NCI-H226 (cell line): ENCODE measurements at regions not wholly inside any gene's neighbourhood (a gene's known extent, or its start where the extent isn't known, plus 50 kb on each side); places are given as distances from the start of the nearest gene placed in this dataset.
"Not testable (repeated sequence)": the region's sequence is repeated elsewhere in the genome, so short reads cannot be mapped to it uniquely, and the experiment has no call there.

ENCODE experiments used
- DNase-seq: peaks from one replicate; pipeline ENCODE4 v3.0.0-alpha.2; 2015

GRCh38 chr4:110359076-110359475, 116.9 kb upstream of the ENPEP start:
- no peak for DNase-seq

GRCh38 chr4:110357521-110357920, 118.4 kb upstream of the ENPEP start:
- no peak for DNase-seq

- no peak for DNase-seq
These were observed 121.5 kb upstream of the ENPEP start for GRCh38 chr4:110354460-110354859.

GRCh38 chr4:110352670-110353442, 123.1 kb upstream of the ENPEP start:
- no peak for DNase-seq

- no peak for DNase-seq
These were observed 127.1 kb upstream of the ENPEP start for GRCh38 chr4:110348711-110349383.

- DNase-seq: no peak
These were observed 128.2 kb upstream of the ENPEP start for GRCh38 chr4:110347805-110348204.

GRCh38 chr4:110344165-110344564, 131.8 kb upstream of the ENPEP start:
- no peak for DNase-seq

- DNase-seq: no peak
These were observed 132.4 kb upstream of the ENPEP start for GRCh38 chr4:110343534-110343933.

- DNase-seq: not testable (repeated sequence)
These were observed 134.8 kb upstream of the ENPEP start for GRCh38 chr4:110341118-110341517.

GRCh38 chr4:110335399-110335798, 137.0 kb upstream of the ELOVL6 start:
- no peak for DNase-seq

- no peak for DNase-seq
These were observed 134.1 kb upstream of the ELOVL6 start for GRCh38 chr4:110332483-110332882.

GRCh38 chr4:110326426-110326825, 128.0 kb upstream of the ELOVL6 start:
- DNase-seq: not testable (repeated sequence)

- DNase-seq: no peak
These were observed 112.4 kb upstream of the ELOVL6 start for GRCh38 chr4:110310795-110311194.

- DNase-seq: no peak
These were observed 111.3 kb upstream of the ELOVL6 start for GRCh38 chr4:110309675-110310074.

GRCh38 chr4:110306303-110306702, 107.9 kb upstream of the ELOVL6 start:
- no peak for DNase-seq

- no peak for DNase-seq
These were observed 107.0 kb upstream of the ELOVL6 start for GRCh38 chr4:110305455-110305854.

GRCh38 chr4:110296892-110297291, 98.5 kb upstream of the ELOVL6 start:
- no peak for DNase-seq

GRCh38 chr4:110294165-110294564, 95.8 kb upstream of the ELOVL6 start:
- DNase-seq: peak; percentile 28

GRCh38 chr4:110292994-110293744, 94.8 kb upstream of the ELOVL6 start:
- no peak for DNase-seq

GRCh38 chr4:110290511-110290910, 92.1 kb upstream of the ELOVL6 start:
- no peak for DNase-seq

GRCh38 chr4:110289601-110290100, 91.2 kb upstream of the ELOVL6 start:
- DNase-seq: no peak

GRCh38 chr4:110287130-110287529, 88.7 kb upstream of the ELOVL6 start:
- peak; percentile 71 for DNase-seq

GRCh38 chr4:110278127-110278526, 79.7 kb upstream of the ELOVL6 start:
- DNase-seq: no peak

GRCh38 chr4:110275871-110276270, 77.5 kb upstream of the ELOVL6 start:
- peak; percentile 16 for DNase-seq
